Bronchial epithelial cell (primary cell): ENCODE measurements at regions not wholly inside any gene's neighbourhood (a gene's known extent, or its start where the extent isn't known, plus 50 kb on each side); places are given as distances from the start of the nearest gene placed in this dataset.

ENCODE experiments used
- DNase-seq: peaks from one replicate; pipeline ENCODE4 v3.0.0-alpha.2; 2010; ENCODE audit warnings: low read depth
- FAIRE-seq: peaks from 2 replicates; lab custom pipeline; 2011; peaks lifted over from hg19 to GRCh38; lab: Jason Lieb, UNC
- H3K27me3 ChIP-seq: 2 replicates; pipeline ENCODE4 v1.5.1; 2011; ENCODE audit warnings: low read length; ENCODE audit not compliant: control insufficient read depth, insufficient read depth
- H3K36me3 ChIP-seq: 2 replicates; pipeline ENCODE4 v1.5.1; 2011; ENCODE audit warnings: low read length; ENCODE audit not compliant: control insufficient read depth, insufficient read depth
- H3K4me3 ChIP-seq: 2 replicates; pipeline ENCODE4 v1.5.1; 2011; ENCODE audit warnings: mild to moderate bottlenecking, low read depth, low read length, control low read depth
- TF ChIP-seq, protein P1 (sequence below): IDR thresholded peaks from 2 replicates; pipeline ENCODE4 v1.5.1; 2011; ENCODE audit warnings: mild to moderate bottlenecking, moderate library complexity, low read length, control low read depth, inconsistent platforms; ENCODE audit not compliant: insufficient read depth, severe bottlenecking

DNA sequence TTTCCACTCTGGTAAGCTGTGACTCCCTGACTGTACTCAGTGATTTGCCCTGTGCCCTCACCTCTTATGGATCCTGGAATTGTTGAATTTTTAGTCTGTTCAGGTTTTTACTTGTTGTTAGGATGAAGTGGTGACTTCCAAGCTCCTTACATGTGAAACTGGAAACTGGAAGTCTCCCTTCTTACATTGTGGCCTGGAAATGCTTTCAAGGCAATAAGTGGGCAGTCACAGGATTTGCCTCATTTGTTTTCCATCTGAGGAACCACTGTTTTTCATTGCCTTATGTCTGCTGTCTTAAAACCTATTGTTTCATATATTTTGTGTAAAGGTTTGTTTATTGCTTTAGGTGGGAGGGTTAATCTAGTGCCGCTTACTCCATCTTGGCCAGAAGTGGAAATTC lies 155.8 kb downstream of the CYB561 start:
- no peak for FAIRE-seq
- Histone ChIP-seq H3K4me3 (no peak overlapping the region), H3K36me3 (peaks cover 3% of the 10 kb centered on the region), H3K27me3 (no peaks in the 10 kb centered on the region)
- TF ChIP-seq, protein P1, sequence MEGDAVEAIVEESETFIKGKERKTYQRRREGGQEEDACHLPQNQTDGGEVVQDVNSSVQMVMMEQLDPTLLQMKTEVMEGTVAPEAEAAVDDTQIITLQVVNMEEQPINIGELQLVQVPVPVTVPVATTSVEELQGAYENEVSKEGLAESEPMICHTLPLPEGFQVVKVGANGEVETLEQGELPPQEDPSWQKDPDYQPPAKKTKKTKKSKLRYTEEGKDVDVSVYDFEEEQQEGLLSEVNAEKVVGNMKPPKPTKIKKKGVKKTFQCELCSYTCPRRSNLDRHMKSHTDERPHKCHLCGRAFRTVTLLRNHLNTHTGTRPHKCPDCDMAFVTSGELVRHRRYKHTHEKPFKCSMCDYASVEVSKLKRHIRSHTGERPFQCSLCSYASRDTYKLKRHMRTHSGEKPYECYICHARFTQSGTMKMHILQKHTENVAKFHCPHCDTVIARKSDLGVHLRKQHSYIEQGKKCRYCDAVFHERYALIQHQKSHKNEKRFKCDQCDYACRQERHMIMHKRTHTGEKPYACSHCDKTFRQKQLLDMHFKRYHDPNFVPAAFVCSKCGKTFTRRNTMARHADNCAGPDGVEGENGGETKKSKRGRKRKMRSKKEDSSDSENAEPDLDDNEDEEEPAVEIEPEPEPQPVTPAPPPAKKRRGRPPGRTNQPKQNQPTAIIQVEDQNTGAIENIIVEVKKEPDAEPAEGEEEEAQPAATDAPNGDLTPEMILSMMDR: no peak
- DNase-seq: no peak

DNA sequence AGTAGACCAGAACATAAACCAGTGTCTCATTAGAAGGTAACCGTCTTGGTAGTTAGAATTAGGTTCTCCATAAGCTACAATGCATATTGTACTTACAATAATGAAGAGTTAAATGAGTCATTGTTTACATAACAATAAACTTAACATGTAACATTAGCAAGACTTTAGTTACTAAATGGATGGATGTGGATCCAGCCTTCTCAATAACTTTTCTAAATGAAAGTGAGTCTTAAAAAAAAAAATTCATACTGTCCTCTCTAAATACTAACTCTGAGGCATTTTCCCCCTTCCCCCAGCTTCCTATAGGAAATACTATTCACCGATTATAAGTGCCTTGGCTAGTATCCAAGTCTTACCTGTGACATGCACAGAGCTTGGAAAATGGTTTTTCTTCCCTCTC lies 155.3 kb downstream of the CYB561 start:
- TF ChIP-seq, protein P1: no peak
- FAIRE-seq (no peak), DNase-seq (peak; percentile 50)
- peaks cover 3% of the 10 kb centered on the region for H3K36me3 ChIP-seq
- no peaks in the 10 kb centered on the region for H3K27me3 ChIP-seq
- H3K4me3 ChIP-seq: no peak overlapping the region

DNA sequence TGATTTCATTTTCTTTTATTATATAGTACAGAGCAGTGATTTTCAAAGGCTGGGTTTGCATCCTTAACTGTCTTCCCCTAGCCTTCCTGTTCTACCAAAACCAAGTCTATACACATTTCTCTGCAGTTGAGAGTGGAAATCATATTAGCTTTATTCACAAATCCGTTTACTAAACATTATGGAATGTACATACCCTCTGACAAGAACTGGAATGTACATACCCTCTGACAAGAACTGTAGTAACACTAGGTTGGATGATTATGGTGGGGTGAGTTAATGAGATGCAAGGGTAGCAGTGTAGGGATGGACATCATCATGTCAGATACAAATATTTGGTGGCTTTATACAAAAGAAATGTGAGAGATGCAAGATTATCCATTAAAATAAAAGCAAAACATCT lies 154.8 kb downstream of the CYB561 start:
- FAIRE-seq (no peak), DNase-seq (no peak)
- TF ChIP-seq, protein P1: no peak
- H3K36me3 ChIP-seq: peaks cover 3% of the 10 kb centered on the region
- H3K4me3 ChIP-seq: no peak overlapping the region
- H3K27me3 ChIP-seq: no peaks in the 10 kb centered on the region

DNA sequence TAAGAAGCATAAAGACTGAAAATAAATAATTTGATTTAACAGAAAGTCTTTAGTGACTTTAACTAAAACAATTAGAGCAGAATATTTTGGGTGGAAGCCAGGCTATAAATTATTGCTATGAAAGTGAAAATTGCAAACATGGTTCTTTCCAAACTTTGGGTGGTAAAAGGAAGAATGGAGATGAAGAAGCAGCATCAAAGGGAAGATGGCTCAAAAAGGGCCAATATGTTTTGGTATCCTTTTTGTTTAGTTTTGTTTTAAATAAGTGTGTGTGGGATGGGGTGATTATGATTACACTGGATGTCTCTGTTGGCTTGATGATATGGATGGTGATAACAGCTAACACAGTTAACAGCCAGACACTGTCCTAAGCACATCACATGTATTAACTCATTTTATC lies 153.7 kb downstream of the CYB561 start:
- H3K27me3 ChIP-seq: no peaks in the 10 kb centered on the region
- TF ChIP-seq, protein P1: no peak
- no peak for DNase-seq
- no peak for FAIRE-seq
- H3K4me3 ChIP-seq: no peak overlapping the region
- H3K36me3 ChIP-seq: peaks cover 3% of the 10 kb centered on the region

DNA sequence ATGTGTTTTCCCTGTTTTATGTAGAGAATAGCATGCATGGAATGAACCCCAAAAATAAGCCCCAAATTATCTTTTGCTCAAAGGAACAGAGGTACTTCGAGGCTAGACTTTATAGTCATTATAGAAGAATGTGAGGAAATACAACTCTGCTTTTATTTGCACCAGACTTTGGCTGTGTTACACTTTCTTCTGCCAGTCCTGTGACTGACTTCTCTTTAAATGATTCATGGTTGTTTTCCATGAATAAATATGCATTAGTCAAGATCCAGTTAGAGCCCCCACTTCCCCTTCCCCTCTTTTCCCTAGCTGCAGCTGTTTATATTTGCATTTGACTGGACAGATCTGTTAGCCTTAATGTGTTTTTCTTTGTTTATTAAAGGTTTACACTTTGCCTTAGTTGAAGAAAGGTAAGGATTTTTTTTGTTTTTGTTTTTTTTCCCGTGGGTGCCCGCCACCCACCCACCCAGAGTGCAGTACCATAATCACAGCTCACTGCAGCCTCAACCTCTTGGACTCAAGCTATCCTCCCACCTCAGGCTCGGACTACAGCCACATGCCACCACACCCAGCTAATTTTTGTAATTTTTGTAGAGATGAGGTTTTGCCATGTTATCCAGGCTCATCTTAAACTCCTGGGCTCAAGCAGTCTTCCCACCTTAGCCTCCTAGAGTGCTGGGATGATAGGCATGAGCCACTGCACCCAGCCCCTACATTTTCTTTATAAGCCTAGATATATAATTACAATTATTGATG lies 152.6 kb downstream of the CYB561 start:
- TF ChIP-seq, protein P1: no peak
- Histone ChIP-seq H3K4me3 (no peak overlapping the region), H3K36me3 (peaks cover 3% of the 10 kb centered on the region), H3K27me3 (no peaks in the 10 kb centered on the region)
- FAIRE-seq (no peak), DNase-seq (no peak)

DNA sequence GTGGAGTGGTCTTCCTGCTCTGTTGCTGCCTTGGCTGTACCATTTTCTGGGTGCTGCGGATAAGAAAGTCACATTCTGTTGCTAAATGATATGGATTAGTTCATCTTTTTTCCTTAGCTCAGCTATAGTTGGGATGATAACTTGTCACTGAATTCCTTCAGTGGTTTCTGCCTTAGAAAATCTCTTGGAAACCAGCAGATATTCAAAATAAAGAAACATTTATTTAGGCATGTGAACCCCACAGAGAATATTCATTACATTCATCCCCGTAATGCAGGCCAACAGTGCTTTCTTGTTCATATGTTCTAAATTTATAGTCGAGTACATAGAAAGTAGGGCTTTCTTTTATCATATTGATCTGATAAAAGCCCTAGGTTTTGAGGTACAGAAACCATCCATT lies 151.3 kb downstream of the CYB561 start:
- H3K27me3 ChIP-seq: no peaks in the 10 kb centered on the region
- TF ChIP-seq, protein P1: no peak
- peaks cover 3% of the 10 kb centered on the region for H3K36me3 ChIP-seq
- FAIRE-seq: no peak
- H3K4me3 ChIP-seq: no peak overlapping the region
- DNase-seq: no peak
